ENCODE measurements at regions not wholly inside any gene's neighbourhood (a gene's known extent, or its start where the extent isn't known, plus 50 kb on each side); places are given as distances from the start of the nearest gene placed in this dataset.
"Not testable (repeated sequence)": the region's sequence is repeated elsewhere in the genome, so short reads cannot be mapped to it uniquely, and the experiment has no call there.

DNA sequence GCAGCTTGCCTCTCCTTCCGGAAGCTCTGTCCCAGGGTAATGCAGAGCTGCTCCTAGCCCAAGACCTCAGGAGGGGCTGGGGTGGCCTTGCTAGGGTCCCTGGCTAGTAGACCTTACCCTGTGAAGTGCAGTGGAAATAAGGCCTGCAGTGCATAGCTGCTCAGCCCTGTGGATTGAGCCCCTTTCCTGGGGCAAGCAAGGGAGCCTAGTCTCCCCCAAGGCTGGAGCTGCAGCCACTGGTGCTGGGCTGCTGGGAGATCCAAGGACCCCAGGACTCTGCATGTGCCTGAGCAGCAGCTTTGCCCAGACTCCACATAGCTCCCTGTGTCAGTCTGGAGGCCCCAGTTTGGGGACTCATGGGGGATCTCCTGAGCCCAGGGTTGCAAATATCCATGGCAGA, 57.9 kb downstream of the FANCF start:
- TF ChIP-seq POLR2A (IDR thresholded peaks at IDR 0.05; ENCODE audit: low read depth, low read length) = no peak
- FAIRE-seq = no peak
- no peak for DNase-seq (ENCODE audit: insufficient read length, low spot score)

DNA sequence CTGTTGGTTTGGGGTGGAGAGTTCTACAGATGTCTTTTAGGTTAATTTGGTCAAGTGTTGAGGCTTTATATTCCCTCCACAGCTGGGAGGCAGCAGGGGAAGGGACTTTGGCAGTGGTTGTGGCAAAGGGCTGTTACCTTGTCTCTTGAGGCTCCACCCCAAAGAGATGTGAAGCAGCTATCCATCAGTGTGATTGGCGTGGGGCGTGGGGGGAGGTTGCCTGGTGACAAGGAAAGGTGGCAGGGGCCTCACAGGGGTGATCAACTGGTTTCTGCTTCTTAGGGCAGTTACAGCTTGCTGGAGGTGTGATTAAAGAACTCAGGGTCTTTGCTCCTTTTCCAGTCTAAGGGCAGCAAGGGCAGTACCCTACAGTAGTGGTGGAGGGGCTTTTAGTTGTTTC, 59.3 kb downstream of the FANCF start:
- no peak for FAIRE-seq
- TF ChIP-seq POLR2A (IDR thresholded peaks at IDR 0.05; ENCODE audit: low read depth, low read length) = no peak
- DNase-seq (ENCODE audit: insufficient read length, low spot score) = no peak

GRCh38 chr11:22561283-22561682, 64.3 kb downstream of the FANCF start:
- no peak for TF ChIP-seq POLR2A (IDR thresholded peaks at IDR 0.05; ENCODE audit: low read depth, low read length)
- no peak for DNase-seq (ENCODE audit: insufficient read length, low spot score)
- no peak for FAIRE-seq

DNA sequence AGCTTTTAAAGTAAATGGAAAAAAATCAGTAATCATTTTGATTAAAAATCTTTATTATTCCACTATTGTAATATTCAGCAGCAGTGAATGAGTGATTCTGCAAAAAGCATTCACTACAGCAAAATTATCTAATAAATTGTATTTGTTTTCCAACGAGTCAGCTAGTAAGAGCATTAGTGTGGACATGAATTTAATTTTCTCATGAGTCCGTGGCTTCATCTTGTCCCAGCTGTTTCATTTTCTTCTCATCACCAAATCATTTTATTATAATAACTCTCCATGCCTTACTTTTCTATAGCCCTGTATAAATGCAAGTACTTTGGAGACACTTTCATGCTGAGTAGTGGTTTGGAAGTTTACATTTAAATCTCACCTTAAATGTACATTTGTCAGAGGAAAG, 66.2 kb downstream of the FANCF start:
- DNase-seq (ENCODE audit: insufficient read length, low spot score) (no peak), FAIRE-seq (no peak)
- TF ChIP-seq POLR2A (IDR thresholded peaks at IDR 0.05; ENCODE audit: low read depth, low read length) = no peak

DNA sequence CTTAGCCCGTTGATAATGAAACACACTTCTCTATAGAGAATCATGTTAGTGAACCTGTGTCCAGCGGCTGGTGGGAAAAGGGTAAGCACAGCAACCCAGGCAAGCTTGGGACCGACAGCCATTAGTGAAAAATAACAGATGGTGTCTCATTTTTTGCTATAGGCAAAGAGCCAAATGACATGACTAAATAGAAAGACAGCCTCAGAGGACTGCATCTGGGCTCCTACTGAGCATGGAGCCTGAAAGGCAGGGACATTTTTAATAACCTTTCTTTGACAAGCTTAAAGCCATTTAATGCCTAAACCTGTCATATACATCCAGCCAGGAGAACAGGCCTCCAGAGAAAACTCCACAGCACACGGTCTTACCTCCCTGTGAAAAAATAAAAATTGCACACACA, 67.0 kb downstream of the FANCF start:
- no peak for TF ChIP-seq POLR2A (IDR thresholded peaks at IDR 0.05; ENCODE audit: low read depth, low read length)
- FAIRE-seq (no peak), DNase-seq (ENCODE audit: insufficient read length, low spot score) (no peak)

- DNase-seq (ENCODE audit: insufficient read length, low spot score) (no peak), FAIRE-seq (no peak)
- no peak for TF ChIP-seq POLR2A (IDR thresholded peaks at IDR 0.05; ENCODE audit: low read depth, low read length)
These were observed 69.2 kb downstream of the FANCF start for GRCh38 chr11:22556381-22556780.

GRCh38 chr11:22555881-22556280, 69.7 kb downstream of the FANCF start:
- FAIRE-seq = no peak
- no peak for TF ChIP-seq POLR2A (IDR thresholded peaks at IDR 0.05; ENCODE audit: low read depth, low read length)

GRCh38 chr11:22554221-22554620, 71.4 kb downstream of the FANCF start:
- no peak for TF ChIP-seq POLR2A (IDR thresholded peaks at IDR 0.05; ENCODE audit: low read depth, low read length)
- no peak for DNase-seq (ENCODE audit: insufficient read length, low spot score)
- no peak for FAIRE-seq

More at GRCh38 chr11:22555881-22556280, 69.7 kb downstream of the FANCF start:
- no peak for DNase-seq (ENCODE audit: insufficient read length, low spot score)

- DNase-seq (ENCODE audit: insufficient read length, low spot score) = no peak
- TF ChIP-seq POLR2A (IDR thresholded peaks at IDR 0.05; ENCODE audit: low read depth, low read length) = no peak
- no peak for FAIRE-seq
These were observed 72.7 kb downstream of the FANCF start for GRCh38 chr11:22552885-22553284.

- FAIRE-seq = no peak
- no peak for TF ChIP-seq POLR2A (IDR thresholded peaks at IDR 0.05; ENCODE audit: low read depth, low read length)
- DNase-seq (ENCODE audit: insufficient read length, low spot score) = no peak
These were observed 78.9 kb downstream of the FANCF start for GRCh38 chr11:22546746-22547145.

DNA sequence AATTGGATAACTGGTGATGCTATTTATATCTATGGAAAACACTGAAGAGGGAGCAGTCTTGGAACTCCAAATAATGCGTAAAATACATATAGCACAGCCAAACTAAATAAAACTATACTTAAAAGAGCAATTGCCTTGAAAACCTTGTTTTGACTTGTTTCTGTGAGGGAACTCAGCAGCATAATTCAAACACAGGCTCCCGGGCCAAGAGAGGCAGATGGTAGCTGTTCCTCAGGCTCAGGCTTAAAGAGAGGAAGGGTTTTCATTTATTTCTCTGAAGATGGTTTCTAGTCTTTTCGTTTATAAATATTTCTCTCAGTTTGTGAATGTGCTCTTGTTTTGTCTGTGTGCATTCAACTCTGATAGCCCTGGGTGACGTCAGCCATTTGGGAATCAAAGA, 82.4 kb downstream of the FANCF start:
- DNase-seq (ENCODE audit: insufficient read length, low spot score) (no peak), FAIRE-seq (no peak)
- no peak for TF ChIP-seq POLR2A (IDR thresholded peaks at IDR 0.05; ENCODE audit: low read depth, low read length)

DNA sequence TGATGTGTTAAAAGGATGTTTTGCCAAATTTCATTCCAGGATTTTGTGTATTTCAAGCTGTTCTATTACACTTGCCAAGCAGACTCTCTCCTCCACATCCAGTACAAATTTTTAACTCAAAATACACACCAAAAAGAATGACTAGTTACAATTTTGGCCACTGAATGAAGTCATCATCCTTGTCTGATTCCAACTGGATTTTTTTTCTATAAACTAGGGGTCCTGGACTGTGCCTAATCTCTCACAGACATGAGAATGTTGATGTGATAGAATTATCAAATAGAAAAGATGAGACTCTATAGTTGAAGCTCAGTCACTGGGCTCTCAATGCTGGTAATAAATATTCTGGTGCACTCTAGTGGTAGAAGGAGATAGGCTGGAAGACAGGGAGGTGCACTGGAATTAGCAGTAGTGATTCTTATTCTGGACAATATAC, 85.8 kb downstream of the FANCF start:
- no peak for TF ChIP-seq POLR2A (IDR thresholded peaks at IDR 0.05; ENCODE audit: low read depth, low read length)
- FAIRE-seq (no peak), DNase-seq (ENCODE audit: insufficient read length, low spot score) (no peak)

- FAIRE-seq (no peak), DNase-seq (ENCODE audit: insufficient read length, low spot score) (no peak)
- no peak for TF ChIP-seq POLR2A (IDR thresholded peaks at IDR 0.05; ENCODE audit: low read depth, low read length)
These were observed 89.6 kb downstream of the FANCF start for GRCh38 chr11:22536071-22536470.

DNA sequence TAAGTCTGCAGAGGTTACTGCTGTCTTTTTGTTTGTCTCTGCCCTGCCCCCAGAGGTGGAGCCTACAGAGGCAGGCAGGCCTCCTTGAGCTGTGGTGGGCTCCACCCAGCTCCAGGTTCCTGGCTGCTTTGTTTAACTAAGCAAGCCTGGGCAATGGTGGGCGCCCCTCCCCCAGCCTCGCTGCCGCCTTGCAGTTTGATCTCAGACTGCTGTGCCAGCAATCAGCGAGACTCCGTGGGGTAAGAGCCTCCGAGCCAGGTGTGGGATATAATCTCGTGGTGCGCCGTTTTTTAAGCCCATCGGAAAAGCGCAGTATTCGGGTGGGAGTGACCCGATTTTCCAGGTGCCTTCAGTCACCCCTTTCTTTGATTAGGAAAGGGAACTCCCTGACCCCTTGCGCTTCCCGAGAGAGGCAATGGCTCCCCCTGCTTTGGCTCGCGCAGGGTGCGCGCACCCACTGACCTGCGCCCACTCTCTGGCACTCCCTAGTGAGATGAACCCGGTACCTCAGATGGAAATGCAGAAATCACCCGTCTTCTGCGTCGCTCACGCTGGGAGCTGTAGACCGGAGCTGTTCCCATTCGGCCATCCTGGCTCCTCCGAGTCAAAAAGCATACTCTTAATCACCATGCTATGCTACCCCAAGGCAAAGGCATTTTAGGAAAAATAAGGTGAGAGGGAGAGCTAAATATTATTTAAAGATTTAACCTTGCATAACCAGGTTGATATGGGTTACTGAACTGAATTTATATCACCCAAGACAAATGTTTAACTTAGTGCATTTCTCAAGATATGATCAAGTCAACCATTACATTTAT, 96.8 kb downstream of the FANCF start:
- FAIRE-seq; DNase-seq (ENCODE audit: insufficient read length, low spot score): not testable (repeated sequence)

DNA sequence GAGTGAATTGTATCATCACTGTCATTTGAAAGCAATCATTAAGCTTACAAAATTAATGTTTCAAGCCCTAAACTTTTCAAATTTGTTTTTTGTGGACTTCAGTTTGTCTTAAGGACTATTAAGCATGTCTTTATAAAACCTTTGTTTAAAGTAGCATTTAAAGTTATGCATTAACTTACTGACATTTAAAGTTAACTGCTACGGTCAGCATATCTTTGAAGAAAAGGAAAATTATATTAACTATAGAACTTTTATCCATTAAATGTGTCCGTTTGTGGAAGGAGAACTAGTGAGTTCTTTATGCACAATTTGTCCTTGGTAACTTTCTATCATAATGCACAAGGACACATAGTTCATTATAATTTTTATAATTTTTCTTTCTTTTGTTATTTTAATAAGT, 103.4 kb downstream of the FANCF start:
- FAIRE-seq = no peak
- TF ChIP-seq POLR2A (IDR thresholded peaks at IDR 0.05; ENCODE audit: low read depth, low read length) = no peak
- DNase-seq (ENCODE audit: insufficient read length, low spot score) = no peak
